ENCODE measurements at regions not wholly inside any gene's neighbourhood (a gene's known extent, or its start where the extent isn't known, plus 50 kb on each side); places are given as distances from the start of the nearest gene placed in this dataset.

- DNase-seq (ENCODE audit: extremely low spot score, unreplicated experiment), result no peak
- TF ChIP-seq CTCF (IDR thresholded peaks at IDR 0.05), result no peak
- Mint-ChIP-seq H3K4me1 (ENCODE audit: unreplicated experiment) (no peaks in the 10 kb centered on the region), H3K27me3 (ENCODE audit: unreplicated experiment) (peaks cover 12% of the 10 kb centered on the region), H3K4me3 (ENCODE audit: unreplicated experiment) (no peak overlapping the region), H3K36me3 (ENCODE audit: unreplicated experiment) (no peaks in the 10 kb centered on the region), H3K9me3 (ENCODE audit: unreplicated experiment) (no peaks in the 10 kb centered on the region), H3K27ac (ENCODE audit: unreplicated experiment) (no peak overlapping the region)
These were observed 74.6 kb downstream of the PERP start for GRCh38 chr6:138032571-138032970.

GRCh38 chr6:138034229-138034628, 73.0 kb downstream of the PERP start:
- Mint-ChIP-seq H3K4me3 (ENCODE audit: unreplicated experiment) (no peak overlapping the region), H3K36me3 (ENCODE audit: unreplicated experiment) (no peaks in the 10 kb centered on the region), H3K27me3 (ENCODE audit: unreplicated experiment) (peaks cover under 1% of the 10 kb centered on the region), H3K9me3 (ENCODE audit: unreplicated experiment) (no peaks in the 10 kb centered on the region), H3K27ac (ENCODE audit: unreplicated experiment) (no peak overlapping the region), H3K4me1 (ENCODE audit: unreplicated experiment) (no peaks in the 10 kb centered on the region)
- no peak for TF ChIP-seq CTCF (IDR thresholded peaks at IDR 0.05)
- DNase-seq (ENCODE audit: extremely low spot score, unreplicated experiment), result no peak

- Mint-ChIP-seq H3K27ac (ENCODE audit: unreplicated experiment) (no peak overlapping the region), H3K27me3 (ENCODE audit: unreplicated experiment) (no peaks in the 10 kb centered on the region), H3K4me3 (ENCODE audit: unreplicated experiment) (no peak overlapping the region), H3K9me3 (ENCODE audit: unreplicated experiment) (no peaks in the 10 kb centered on the region), H3K36me3 (ENCODE audit: unreplicated experiment) (no peaks in the 10 kb centered on the region), H3K4me1 (ENCODE audit: unreplicated experiment) (no peaks in the 10 kb centered on the region)
- no peak for DNase-seq (ENCODE audit: extremely low spot score, unreplicated experiment)
- no peak for TF ChIP-seq CTCF (IDR thresholded peaks at IDR 0.05)
These were observed 72.1 kb downstream of the PERP start for GRCh38 chr6:138035070-138035469.

- H3K36me3 Mint-ChIP-seq (ENCODE audit: unreplicated experiment), result no peaks in the 10 kb centered on the region
- H3K27ac Mint-ChIP-seq (ENCODE audit: unreplicated experiment), result no peak overlapping the region
- TF ChIP-seq CTCF (IDR thresholded peaks at IDR 0.05), result no peak
These were observed 71.1 kb downstream of the PERP start for GRCh38 chr6:138036111-138036510.

GRCh38 chr6:138037009-138037504, 70.2 kb downstream of the PERP start:
- Mint-ChIP-seq H3K27me3 (ENCODE audit: unreplicated experiment) (no peaks in the 10 kb centered on the region), H3K36me3 (ENCODE audit: unreplicated experiment) (no peaks in the 10 kb centered on the region), H3K4me1 (ENCODE audit: unreplicated experiment) (no peaks in the 10 kb centered on the region)

More at GRCh38 chr6:138036111-138036510, 71.1 kb downstream of the PERP start:
- Mint-ChIP-seq H3K4me1 (ENCODE audit: unreplicated experiment) (no peaks in the 10 kb centered on the region), H3K27me3 (ENCODE audit: unreplicated experiment) (no peaks in the 10 kb centered on the region), H3K9me3 (ENCODE audit: unreplicated experiment) (no peaks in the 10 kb centered on the region), H3K4me3 (ENCODE audit: unreplicated experiment) (no peak overlapping the region)
- DNase-seq (ENCODE audit: extremely low spot score, unreplicated experiment), result no peak

More at GRCh38 chr6:138037009-138037504, 70.2 kb downstream of the PERP start:
- DNase-seq (ENCODE audit: extremely low spot score, unreplicated experiment), result no peak
- Mint-ChIP-seq H3K9me3 (ENCODE audit: unreplicated experiment) (no peaks in the 10 kb centered on the region), H3K4me3 (ENCODE audit: unreplicated experiment) (no peak overlapping the region), H3K27ac (ENCODE audit: unreplicated experiment) (no peak overlapping the region)
- TF ChIP-seq CTCF (IDR thresholded peaks at IDR 0.05), result no peak
